T-helper 2 cell treated with Interferon-gamma antibody and Interleukin-4, amounts not matched to agents 100 ng/mL and 5 ng/mL, for 36 hours (primary cell): ENCODE measurements at regions not wholly inside any gene's neighbourhood (a gene's known extent, or its start where the extent isn't known, plus 50 kb on each side); places are given as distances from the start of the nearest gene placed in this dataset.
"Not testable (repeated sequence)": the region's sequence is repeated elsewhere in the genome, so short reads cannot be mapped to it uniquely, and the experiment has no call there.

Experiments used
- intact Hi-C: fragments of 100-400 bp; cut with micrococcal nuclease; formaldehyde crosslinking; loops from one replicate; pipeline ENCODE4 v1.15.1; 2023

DNA sequence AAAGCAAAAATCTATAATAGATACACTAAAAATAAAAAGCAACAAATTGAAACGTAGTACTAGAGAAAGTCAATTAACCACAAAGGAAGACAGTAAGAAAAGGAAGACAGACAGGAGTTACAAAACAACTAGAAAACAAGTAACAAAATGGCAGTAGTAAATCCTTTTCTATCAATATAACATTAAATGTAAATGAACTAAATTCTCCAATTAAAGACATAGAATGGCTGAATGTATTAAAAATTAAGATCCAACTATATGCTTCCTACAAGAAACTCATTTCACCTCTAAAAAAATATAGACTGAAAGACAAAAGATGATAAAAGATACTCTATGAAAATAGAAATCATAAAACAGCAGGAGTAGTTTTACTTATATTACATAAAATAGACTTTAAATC is 79.1 kb downstream of the CTH start:
- intact Hi-C loops = no loop called here

- intact Hi-C loops = no loop called here
These were observed 84.3 kb downstream of the CTH start for GRCh38 chr1:70495370-70495769.

- intact Hi-C loops = no loop called here
These were observed 85.1 kb downstream of the CTH start for GRCh38 chr1:70496181-70496580.

DNA sequence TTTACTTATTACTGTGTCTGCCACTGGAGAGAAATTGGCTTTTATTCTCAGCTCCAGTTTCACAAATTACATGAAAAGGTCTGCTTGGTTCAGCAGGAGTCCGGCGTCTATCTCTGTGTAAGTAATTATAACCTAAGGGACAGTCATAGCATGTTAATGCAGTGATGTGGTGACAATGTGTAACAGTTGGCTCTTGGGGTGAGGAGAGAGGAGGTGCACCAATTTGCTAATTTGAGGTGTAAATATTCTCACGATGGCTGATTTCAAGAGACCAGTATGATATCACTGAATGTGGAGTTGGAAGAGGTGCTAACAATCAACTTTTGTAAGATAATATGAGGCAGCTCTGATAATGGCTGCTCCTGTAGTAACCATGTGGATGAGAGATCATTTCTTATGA is 86.1 kb downstream of the CTH start:
- intact Hi-C loops = no loop called here

- intact Hi-C loops = no loop called here
These were observed 87.6 kb downstream of the CTH start for GRCh38 chr1:70498666-70499065.

GRCh38 chr1:70499695-70500094 is 88.6 kb downstream of the CTH start:
- intact Hi-C loops = no loop called here

DNA sequence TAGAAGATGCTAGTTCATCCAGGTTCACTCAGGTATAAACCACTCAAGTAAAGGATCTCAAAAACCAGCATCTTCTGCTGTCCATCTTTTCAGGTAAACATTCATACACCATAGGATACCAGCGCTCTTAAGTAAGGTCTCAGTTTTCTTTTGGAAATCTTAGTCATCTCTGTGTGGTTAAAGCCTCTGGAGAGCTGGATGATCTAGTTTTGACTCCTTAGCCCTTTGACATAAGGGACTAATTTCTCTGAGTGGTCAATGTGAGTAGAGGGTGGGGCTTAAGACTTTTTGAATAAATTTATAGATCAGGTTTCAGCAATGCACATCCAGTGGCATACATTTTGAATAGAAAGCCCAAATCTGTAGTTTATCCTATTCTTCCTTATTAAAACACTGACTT is 92.3 kb downstream of the CTH start:
- intact Hi-C loops = no loop called here

- intact Hi-C loops = no loop called here
These were observed 93.2 kb downstream of the CTH start for GRCh38 chr1:70504176-70504820.

- intact Hi-C loops = no loop called here
These were observed 93.7 kb downstream of the CTH start for GRCh38 chr1:70504821-70505193.

DNA sequence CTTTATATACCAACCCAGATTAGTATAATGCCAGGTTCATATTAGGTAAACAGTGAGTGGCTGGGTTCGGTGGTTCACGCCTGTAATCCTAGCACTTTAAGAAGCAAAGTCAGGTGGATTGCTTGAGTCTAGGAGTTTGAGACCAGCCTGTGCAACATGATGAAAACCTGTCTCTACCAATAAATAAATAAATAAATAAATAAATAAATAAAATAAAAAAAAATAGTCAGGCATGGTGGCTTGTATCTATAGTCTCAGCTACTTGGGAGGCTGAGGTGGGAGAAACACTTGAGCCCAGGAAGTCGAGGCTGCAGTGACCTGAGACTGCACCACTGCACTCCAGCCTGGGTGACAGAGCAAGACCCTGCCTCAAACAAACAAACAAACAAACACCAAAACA is 96.9 kb downstream of the CTH start:
- intact Hi-C loops = not testable (repeated sequence)

DNA sequence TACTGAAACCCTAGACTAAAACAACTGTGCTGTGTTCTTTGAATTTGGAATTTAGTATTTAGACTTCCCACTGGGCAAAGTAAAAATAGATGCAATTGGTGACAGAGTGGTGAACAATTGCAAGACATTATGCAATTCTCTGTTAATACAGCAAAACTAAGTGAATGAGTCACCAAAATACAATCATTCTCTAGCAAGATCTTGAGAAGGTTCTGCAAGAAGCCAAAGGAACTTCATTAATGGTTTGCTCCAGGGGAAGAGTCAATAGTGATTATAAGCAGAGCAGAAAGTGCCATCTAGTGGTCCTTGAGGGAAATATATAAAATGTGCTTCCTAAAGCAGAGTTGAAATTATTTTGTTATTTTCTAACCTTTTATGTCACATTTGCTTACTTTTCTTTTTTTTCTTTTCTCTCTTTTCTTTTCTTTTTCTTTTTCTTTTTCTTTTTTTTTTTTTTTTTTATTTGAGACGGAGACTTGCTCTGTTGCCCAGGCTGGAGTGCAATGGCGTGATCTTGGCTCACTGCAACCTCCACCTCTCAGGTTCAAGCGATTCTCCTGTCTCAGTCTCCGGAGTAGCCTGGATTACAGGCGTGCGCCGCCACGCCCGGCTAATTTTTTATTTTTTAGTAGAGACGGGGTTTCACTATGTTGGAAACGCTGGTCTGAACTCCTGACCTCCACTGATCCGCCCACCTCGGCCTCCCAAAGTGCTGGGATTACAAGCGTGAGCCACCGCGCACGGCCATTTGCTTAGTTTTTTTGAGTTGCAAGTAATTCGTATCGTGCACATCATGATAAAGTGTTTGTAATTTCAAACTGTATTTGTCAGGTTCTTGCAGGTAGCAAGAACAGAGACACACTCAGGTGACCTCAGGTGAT is 99.2 kb downstream of the CTH start:
- intact Hi-C loops = loop anchor here (1.0 kb wide), 1 partner anchor 377 kb away; no protein-coding TSS in a partner anchor

DNA sequence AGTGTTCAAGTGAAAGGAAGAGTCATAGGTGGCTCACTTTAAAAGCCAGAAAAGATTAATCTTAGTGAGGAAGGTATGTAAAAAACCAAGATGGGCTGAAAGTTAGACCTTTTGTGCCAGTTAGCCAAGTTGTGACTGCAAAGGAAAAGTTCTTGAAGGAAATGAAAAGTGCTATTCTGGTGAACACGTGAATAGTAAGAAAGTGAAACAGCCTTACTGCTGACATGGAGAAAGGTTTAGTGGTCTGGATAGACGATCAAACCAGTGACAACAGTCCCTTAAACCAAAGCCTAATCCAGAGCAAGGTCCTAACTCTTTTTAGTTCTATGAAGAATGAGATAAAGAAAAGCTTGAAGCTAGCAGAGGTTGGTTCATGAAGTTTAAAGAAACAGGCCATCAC is 106.4 kb downstream of the CTH start:
- intact Hi-C loops = no loop called here

GRCh38 chr1:70518106-70518505 is 107.0 kb downstream of the CTH start:
- intact Hi-C loops = no loop called here

- intact Hi-C loops = loop anchor here (1.0 kb wide), 1 partner anchor 522 kb away; no protein-coding TSS in a partner anchor
These were observed 117.7 kb downstream of the CTH start for GRCh38 chr1:70528590-70529333.

DNA sequence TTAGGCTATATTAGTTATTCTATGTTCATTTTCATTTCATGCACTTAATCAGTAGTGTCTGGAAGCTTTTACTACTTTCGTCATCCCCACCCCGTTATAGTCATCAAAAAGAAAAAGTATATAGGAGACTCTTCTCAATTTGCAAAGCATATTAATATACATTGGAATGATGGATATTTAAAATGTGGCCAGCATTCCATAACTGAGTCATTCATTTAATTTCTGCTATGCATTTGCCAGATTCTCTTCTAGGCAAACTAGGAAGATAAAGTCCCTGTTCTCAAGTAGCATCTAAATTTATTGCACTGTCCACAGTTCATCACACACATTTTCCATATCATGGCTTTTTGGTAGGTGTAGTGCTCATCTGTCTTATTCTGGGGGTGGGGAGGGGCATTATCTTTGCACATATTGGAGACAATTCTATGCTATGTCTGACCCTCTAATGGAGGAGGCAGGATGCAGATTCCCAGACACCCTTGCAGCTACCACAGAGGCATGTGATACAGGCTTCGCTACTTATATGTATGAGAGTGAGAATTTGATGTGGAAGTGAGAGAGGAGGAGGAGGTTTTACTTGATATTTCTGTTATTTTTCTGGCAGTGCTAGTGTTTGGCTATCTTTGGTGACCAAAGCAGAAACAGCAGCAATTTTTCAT is 125.8 kb downstream of the CTH start:
- intact Hi-C loops = no loop called here

DNA sequence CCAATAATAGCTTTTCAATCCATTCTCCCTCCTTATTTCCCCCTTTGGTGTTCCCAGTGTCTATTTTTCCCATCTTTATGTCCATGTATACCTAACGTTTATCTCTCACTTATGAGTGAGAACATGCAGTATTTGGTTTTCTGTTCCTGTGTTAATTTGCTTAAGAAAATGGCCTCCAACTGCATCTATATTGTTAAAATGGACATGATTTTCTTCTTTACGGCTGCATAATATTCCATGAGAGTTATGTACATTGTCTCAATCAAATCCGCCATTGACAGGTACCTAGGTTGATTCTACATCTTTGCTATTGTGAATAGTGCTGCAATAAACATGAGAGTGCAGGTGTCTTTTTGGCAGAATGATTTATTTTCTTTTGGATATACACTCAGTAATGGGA is 126.7 kb downstream of the CTH start:
- intact Hi-C loops = no loop called here

- intact Hi-C loops = no loop called here
These were observed 131.0 kb downstream of the CTH start for GRCh38 chr1:70542030-70542429.

GRCh38 chr1:70542856-70543255 is 131.8 kb downstream of the CTH start:
- intact Hi-C loops = no loop called here

DNA sequence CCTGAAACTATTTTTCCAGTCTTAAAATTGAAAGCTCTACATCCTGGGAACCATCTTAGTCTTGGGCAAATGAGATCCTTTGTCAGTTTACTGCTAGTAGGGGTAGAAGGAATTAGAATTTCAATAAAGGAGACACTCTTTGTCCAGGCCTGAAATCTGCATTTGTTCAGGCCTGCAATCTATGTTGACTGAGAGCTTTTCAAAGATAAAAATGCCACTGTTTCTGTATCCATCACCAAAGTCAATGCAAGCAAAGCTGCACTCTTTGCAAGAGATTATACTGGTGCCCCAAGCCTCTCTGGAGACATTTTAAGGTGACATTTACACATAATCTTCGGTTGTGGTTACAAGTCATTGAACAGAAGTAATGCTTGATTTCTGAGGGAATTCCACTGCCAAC is 135.7 kb downstream of the CTH start:
- intact Hi-C loops = no loop called here

DNA sequence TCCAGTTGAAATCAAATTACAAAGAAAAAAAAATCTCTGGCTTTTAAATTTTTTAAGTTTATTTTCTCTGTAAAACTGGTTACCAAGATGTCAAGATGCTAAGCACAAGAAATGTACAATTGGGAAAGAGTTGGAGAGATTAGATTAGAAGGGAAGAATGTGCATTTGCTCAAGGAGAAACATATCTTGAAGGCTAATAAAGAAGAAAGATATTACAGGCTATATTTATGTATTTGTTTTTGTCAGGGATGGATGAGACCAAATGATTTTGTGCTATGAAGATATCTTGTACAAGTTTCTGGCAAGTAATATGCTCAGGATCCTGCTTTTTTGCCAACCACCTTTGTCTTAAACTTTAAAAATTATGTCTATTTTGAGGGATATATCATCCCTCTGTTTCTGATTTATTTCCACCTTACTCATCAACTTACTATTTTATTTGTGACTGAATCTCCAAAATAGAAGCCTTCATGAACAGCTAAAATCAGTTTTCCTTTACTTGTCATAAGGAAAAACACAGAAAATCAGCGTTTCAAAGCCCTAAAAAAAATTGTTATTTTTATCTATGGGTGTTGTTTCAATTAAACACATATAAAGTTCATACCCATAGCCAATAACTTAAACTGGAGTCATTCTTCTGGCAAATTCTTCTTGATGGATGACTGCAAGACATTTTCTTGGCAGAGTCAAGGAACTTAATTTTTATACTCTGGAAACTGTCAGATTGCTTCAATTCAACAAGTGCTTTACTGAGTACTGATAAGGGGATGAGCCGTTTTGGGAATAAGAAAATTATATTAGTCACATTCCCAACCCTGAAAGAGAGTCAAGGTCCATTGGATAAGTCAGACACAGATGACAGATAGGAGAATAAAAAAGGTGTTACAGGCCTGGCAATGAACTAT is 141.8 kb downstream of the CTH start:
- intact Hi-C loops = no loop called here

DNA sequence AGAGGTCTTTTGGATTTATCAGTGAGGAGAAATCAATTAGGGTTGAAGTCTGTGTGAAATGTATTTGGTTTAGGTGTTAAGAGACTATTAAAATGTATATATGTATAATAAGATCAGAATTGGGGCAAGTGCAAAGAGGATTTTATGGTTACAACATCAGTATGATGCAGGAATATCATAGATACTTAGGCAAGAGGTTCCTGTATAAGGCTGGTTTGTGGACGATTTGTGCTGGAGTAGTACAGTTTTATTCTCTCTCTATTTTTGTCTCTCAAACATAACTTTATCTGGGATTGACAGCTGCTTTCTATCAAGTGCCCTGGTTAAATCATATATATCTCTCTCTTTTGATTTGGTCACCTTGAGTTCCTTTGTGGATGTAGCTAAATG is 142.5 kb downstream of the CTH start:
- intact Hi-C loops = no loop called here
